ENCODE measurements at regions not wholly inside any gene's neighbourhood (a gene's known extent, or its start where the extent isn't known, plus 50 kb on each side); places are given as distances from the start of the nearest gene placed in this dataset.
"Not testable (repeated sequence)": the region's sequence is repeated elsewhere in the genome, so short reads cannot be mapped to it uniquely, and the experiment has no call there.

DNA sequence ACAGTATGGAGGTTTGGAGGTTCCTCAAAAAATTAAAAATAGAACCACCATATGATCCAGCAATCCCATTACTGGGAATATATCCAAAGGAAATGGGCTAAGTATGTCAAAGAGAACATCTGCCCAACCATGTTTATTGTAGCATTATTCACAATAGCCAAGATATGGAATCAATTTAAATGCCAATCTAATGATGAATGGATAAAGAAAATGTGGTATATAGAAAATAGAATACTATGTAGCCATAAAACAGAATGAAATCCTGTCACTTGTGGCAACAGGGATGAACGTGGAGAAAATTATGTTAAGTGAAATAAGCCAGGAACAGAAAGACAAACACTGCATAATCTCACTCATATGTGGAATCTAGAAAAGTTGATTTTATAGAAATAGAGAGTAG, 201.7 kb upstream of the AJAP1 start:
- no peak for DNase-seq

GRCh38 chr1:4460052-4460451, 194.4 kb upstream of the AJAP1 start:
- DNase-seq, result no peak

- no peak for DNase-seq
These were observed 193.8 kb upstream of the AJAP1 start for GRCh38 chr1:4460651-4461050.

GRCh38 chr1:4461726-4462290, 192.6 kb upstream of the AJAP1 start:
- DNase-seq, result no peak

GRCh38 chr1:4462831-4463484, 191.5 kb upstream of the AJAP1 start:
- DNase-seq, result no peak

DNA sequence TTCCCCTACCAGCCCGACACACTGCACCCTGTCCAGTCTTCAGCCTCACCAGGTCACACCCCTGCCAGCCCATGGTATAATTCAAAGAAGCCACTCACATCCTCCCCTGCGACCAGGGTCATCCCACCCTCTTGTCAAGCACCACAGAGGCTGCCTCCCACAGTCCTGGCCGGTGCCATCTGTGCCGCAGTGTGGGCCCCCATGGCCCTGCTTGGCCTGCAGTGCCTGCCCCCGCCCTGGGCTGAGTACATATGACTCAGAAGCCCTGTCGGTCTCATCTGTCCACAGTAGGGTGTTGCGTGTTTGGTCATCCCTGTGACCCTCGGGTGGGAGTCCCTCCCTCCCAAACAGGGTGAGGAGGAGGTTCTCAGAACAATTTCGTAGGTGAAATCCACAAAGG, 190.8 kb upstream of the AJAP1 start:
- DNase-seq, result no peak

- DNase-seq, result no peak
These were observed 189.9 kb upstream of the AJAP1 start for GRCh38 chr1:4464478-4464877.

- no peak for DNase-seq
These were observed 187.2 kb upstream of the AJAP1 start for GRCh38 chr1:4467241-4467640.

DNA sequence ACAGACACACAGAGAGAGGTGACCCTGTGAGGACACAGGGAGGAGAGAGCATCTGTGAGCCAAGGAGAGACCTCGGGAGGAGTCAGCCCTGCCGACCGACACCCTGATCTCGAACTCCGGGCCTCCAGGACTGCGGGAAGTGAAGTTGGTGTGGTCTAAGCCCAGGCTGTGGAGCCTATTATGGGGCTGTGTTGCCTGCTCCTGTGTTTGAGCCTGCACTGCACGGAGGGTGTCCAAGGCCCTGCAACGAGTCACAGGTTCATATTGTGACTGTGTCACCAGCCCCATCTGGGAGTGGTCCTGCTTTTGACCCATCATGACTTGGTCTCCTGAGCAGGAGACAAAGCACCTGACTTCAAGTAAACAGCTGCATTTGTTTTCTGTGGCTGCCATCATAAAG, 186.0 kb upstream of the AJAP1 start:
- no peak for DNase-seq

GRCh38 chr1:4468804-4469514, 185.4 kb upstream of the AJAP1 start:
- no peak for DNase-seq

- no peak for DNase-seq
These were observed 178.0 kb upstream of the AJAP1 start for GRCh38 chr1:4476394-4476793.

GRCh38 chr1:4481451-4481850, 173.0 kb upstream of the AJAP1 start:
- no peak for DNase-seq

DNA sequence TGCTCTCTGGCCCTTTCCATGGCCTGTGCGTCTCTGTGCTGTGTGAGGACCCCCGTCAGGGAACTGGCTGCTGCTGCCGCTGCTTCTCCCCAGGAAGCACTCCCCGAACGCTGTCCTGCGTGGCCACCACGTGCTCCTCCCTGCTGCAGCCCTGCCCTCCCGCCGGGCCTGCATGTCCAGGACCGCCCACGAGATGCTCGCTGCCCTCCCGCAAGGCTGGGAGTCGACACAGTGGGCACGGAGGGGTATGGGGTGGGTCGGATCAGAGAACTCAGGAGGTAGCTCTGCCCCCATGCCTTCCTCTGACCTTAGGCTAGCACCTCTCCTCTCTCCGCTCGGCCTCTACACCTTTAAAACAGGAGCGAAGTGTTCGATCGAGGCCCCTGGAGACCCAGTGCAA, 171.9 kb upstream of the AJAP1 start:
- DNase-seq, result no peak

DNA sequence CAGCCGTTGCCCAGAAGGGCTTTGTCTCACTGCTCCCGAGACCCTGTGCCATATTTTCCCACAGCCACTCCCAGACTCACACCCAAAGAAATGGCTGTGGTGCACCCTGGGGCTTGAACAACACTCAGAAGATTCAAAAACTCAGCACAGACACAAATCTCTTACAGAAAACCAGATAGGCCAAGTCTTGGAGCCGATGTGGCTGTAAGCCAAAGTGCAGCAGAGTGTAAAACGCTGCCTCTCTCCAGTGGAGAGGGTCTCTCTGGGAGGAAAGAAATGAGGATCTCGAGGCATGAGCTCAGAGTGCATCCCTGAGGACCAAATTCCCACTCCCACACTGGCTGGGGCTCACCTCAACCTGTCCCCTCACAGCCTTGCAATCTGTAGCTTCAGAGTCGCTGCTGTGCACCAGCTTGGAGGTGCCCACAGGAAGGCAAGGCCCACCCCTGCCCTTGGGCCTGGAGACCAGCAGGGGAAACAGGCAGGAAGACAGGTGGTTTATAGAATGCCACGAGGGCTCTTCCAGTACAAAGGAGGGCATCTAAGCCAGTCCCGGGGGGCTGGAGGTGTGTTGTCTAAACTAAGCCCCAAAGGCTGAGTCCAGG, 171.3 kb upstream of the AJAP1 start:
- DNase-seq, result no peak

DNA sequence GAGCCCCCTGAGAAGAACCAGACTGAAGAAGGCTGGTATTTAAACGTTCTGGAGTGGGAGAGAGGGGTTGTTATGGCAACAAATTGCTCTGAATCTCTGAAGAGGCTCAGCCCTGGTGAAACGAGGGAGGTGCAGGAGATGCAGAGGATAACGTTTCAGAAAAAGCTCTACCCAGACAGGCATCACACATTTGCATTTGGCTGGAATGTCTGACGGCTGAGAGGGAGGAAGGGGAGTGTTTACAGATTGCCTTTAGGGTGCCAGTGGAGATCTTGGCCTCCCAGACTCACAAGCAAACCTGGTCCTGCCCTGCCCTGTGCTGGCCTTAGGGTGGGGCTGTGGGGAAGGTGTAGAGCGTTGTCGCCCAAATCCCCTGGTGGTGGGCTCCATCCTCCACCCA, 169.0 kb upstream of the AJAP1 start:
- DNase-seq, result no peak

DNA sequence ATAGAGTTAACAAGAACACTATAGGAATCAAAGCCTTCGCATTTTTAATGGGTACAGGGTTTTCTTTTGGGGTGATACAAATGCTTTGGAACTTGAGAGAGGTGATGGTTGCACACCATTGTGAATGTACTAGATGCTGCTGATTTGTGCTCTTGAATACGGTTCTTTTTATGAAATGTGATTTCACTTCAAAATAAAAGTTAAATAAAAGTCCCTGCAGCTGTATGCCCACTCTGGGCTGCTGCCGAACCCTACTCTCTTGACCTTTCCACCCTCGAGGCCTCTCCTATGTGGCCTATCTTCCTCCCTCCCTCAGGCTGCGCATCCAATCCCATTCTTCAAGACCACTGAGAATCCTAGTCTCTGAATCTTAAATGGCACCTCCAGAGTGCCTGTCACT, 168.5 kb upstream of the AJAP1 start:
- DNase-seq, result no peak

- DNase-seq, result no peak
These were observed 167.8 kb upstream of the AJAP1 start for GRCh38 chr1:4486408-4487120.

DNA sequence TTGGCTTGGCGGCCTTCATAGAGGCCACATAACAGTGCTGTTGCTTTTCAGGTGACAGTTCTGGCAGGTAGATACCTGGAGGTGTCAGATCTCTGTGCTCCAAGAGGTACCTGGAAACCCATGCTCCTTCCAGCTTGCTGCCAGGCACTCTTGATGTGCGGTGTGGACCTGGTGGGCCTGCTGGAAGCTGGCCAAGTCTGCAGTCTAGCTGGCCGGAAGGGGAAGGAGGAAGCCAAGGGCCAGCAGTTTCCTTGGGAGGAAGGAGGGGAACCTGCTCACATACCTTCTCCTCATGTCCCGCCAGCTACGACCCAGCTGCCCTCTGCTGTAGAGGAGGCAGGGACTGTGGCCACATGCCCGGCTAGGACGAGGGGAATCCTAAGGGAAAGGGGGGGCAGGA, 166.4 kb upstream of the AJAP1 start:
- no peak for DNase-seq

- no peak for DNase-seq
These were observed 164.9 kb upstream of the AJAP1 start for GRCh38 chr1:4489486-4489885.

DNA sequence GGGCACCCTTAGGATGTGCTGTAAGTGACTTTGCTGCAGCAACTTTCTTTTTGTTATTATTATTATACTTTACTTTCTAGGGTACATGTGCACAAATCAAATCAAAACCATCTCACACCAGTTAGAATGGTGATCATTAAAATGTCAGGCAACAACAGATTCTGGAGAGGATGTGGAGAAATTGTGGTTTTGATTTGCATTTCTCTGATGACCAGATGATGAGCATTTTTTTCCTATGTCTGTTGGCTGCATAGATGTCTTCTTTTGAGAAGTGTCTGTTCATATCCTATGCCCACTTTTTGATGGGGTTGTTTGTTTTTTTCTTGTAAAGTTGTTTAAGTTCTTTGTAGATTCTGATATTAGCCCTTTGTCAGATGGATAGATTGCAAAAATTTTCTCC, 164.4 kb upstream of the AJAP1 start:
- DNase-seq, result not testable (repeated sequence)

- no peak for DNase-seq
These were observed 160.4 kb upstream of the AJAP1 start for GRCh38 chr1:4494027-4494426.

- no peak for DNase-seq
These were observed 159.9 kb upstream of the AJAP1 start for GRCh38 chr1:4494558-4494957.

- DNase-seq, result no peak
These were observed 158.6 kb upstream of the AJAP1 start for GRCh38 chr1:4495809-4496208.

DNA sequence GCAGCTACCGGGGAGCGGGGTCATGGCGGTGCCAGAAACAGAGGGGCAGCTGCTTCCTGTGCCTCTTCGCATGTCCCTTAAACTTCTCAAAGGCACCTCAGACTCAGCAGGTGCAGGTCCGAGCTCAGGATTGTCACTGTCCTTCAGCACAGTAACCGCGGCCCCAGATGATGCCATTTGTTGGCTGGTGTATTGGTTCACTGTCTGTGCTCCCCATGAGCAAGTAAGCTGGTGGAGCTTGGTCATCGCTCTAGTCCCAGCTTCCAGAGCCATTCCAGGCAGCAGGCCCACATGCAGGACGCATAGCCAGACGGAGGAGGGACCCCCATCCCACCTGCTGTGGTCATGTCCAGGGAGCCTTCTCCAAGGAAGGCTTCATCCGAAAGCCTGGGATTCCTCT, 154.0 kb upstream of the AJAP1 start:
- no peak for DNase-seq

All from SW 1271 (cell line).